KMS-11 (cell line): ENCODE measurements at regions not wholly inside any gene's neighbourhood (a gene's known extent, or its start where the extent isn't known, plus 50 kb on each side); places are given as distances from the start of the nearest gene placed in this dataset.

ENCODE experiments used
- H2AFZ ChIP-seq: fragments of 200-600 bp; sonication (generic); 2 replicates; pipeline ENCODE4 v1.6.1; 2016; ENCODE audit warnings: antibody characterized with exemption, mixed run types, low read depth
- H3K27ac ChIP-seq: fragments of 200-600 bp; sonication (generic); 2 replicates; pipeline ENCODE4 v1.6.1; 2016; ENCODE audit warnings: mild to moderate bottlenecking, mixed run types
- H3K27me3 ChIP-seq: fragments of 200-600 bp; sonication (generic); 2 replicates; pipeline ENCODE4 v1.6.1; 2017; ENCODE audit warnings: mild to moderate bottlenecking, low read depth, mixed run types, moderate library complexity; ENCODE audit not compliant: insufficient read depth
- H3K36me3 ChIP-seq: fragments of 200-600 bp; sonication (generic); 2 replicates; pipeline ENCODE4 v1.6.1; 2017; ENCODE audit warnings: mild to moderate bottlenecking, mixed run types; ENCODE audit not compliant: insufficient read depth
- H3K4me1 ChIP-seq: fragments of 200-600 bp; sonication (generic); 2 replicates; pipeline ENCODE4 v1.6.1; 2016; ENCODE audit warnings: mild to moderate bottlenecking, low read depth, mixed run types; ENCODE audit not compliant: poor library complexity, severe bottlenecking
- H3K4me2 ChIP-seq: fragments of 200-600 bp; sonication (generic); 2 replicates; pipeline ENCODE4 v1.7.0; 2016; ENCODE audit warnings: mild to moderate bottlenecking, mixed run types
- H3K4me3 ChIP-seq: fragments of 200-600 bp; sonication (generic); IDR thresholded peaks from 2 replicates; pipeline ENCODE4 v1.6.1; 2017; ENCODE audit warnings: low read depth, low read length, mixed read lengths; ENCODE audit not compliant: insufficient read depth
- H3K79me2 ChIP-seq: fragments of 200-600 bp; sonication (generic); 2 replicates; pipeline ENCODE4 v1.6.1; 2016; ENCODE audit warnings: low read depth, mixed run types; ENCODE audit not compliant: insufficient read depth
- H3K9ac ChIP-seq: fragments of 200-600 bp; sonication (generic); 2 replicates; pipeline ENCODE4 v1.6.1; 2016; ENCODE audit warnings: mild to moderate bottlenecking, mixed run types
- H4K20me1 ChIP-seq: fragments of 200-600 bp; sonication (generic); 2 replicates; pipeline ENCODE4 v1.6.1; 2016; ENCODE audit warnings: mild to moderate bottlenecking, mixed run types; ENCODE audit not compliant: insufficient read depth
- CTCF ChIP-seq: fragments of 200-600 bp; sonication (generic); conservative IDR thresholded peaks from 2 replicates; pipeline ENCODE4 v1.6.1; 2017; ENCODE audit warnings: low read depth, mild to moderate bottlenecking, antibody characterized with exemption, low read length, moderate library complexity, mixed read lengths

DNA sequence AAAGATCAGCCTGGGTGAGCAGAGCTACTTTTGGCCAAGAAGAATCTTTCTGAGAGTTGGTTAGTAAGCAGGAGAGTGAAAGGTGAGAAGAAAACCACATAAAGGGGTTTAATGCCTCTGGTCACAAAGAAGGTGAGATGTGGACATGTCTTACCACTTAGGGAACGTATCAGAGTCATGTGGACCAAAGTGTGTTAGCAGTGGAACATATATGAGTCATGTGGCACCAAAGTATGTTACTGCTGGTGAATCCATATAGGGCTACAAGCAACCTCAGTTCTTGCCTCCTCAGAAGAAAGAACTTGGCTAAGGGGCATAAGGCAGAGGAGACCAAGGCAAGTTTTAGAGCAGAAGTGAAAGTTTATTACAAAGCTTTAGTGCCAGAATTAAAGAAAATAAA, 411.6 kb upstream of the NEGR1 start:
- Histone ChIP-seq H3K4me2 (no peak overlapping the region), H3K4me1 (no peaks in the 10 kb centered on the region), H3K36me3 (no peaks in the 10 kb centered on the region), H2AFZ (no peak overlapping the region), H3K27me3 (no peaks in the 10 kb centered on the region), H3K9ac (no peak overlapping the region), H4K20me1 (no peaks in the 10 kb centered on the region), H3K27ac (no peak overlapping the region), H3K79me2 (no peaks in the 10 kb centered on the region), H3K4me3 (no peak overlapping the region)
- no peak for TF ChIP-seq CTCF

DNA sequence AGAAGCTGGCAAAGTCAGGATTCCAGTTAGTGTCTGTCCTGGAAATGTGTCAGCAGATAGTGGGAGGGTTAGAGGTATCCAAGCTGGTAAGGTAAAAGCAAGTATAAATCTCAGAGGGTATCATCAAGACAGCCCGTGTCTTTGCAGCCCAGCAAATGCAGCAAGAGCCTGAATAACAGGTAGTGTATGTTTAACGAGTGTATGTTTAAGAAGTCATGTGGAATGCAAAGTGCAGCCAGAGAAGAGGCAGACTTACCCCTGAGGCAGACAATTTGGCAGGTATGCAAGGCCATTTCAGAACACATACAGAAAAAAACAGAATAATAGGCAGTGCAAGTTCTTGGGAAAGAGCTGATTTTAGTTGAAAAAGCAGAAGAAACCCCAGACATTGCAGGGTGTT, 411.0 kb upstream of the NEGR1 start:
- H3K36me3 ChIP-seq: no peaks in the 10 kb centered on the region
- no peaks in the 10 kb centered on the region for H4K20me1 ChIP-seq
- no peak overlapping the region for H2AFZ ChIP-seq
- no peaks in the 10 kb centered on the region for H3K27me3 ChIP-seq
- H3K4me1 ChIP-seq: no peaks in the 10 kb centered on the region
- H3K79me2 ChIP-seq: no peaks in the 10 kb centered on the region
- no peak overlapping the region for H3K9ac ChIP-seq
- H3K27ac ChIP-seq: no peak overlapping the region
- TF ChIP-seq CTCF: no peak
- no peak overlapping the region for H3K4me3 ChIP-seq
- H3K4me2 ChIP-seq: no peak overlapping the region

GRCh38 chr1:72690871-72691270, 408.5 kb upstream of the NEGR1 start:
- Histone ChIP-seq H2AFZ (no peak overlapping the region), H3K79me2 (no peaks in the 10 kb centered on the region), H3K4me2 (no peak overlapping the region), H4K20me1 (no peaks in the 10 kb centered on the region), H3K4me1 (no peaks in the 10 kb centered on the region), H3K36me3 (no peaks in the 10 kb centered on the region), H3K27me3 (no peaks in the 10 kb centered on the region), H3K27ac (no peak overlapping the region), H3K4me3 (no peak overlapping the region), H3K9ac (no peak overlapping the region)
- TF ChIP-seq CTCF: no peak

- H3K36me3 ChIP-seq: no peaks in the 10 kb centered on the region
- H2AFZ ChIP-seq: no peak overlapping the region
- no peak overlapping the region for H3K4me2 ChIP-seq
- no peak overlapping the region for H3K27ac ChIP-seq
- no peaks in the 10 kb centered on the region for H4K20me1 ChIP-seq
- no peak for TF ChIP-seq CTCF
- no peaks in the 10 kb centered on the region for H3K4me1 ChIP-seq
- H3K4me3 ChIP-seq: no peak overlapping the region
- H3K79me2 ChIP-seq: no peaks in the 10 kb centered on the region
- no peak overlapping the region for H3K9ac ChIP-seq
- no peaks in the 10 kb centered on the region for H3K27me3 ChIP-seq
Measured at GRCh38 chr1:72678683-72679082, 396.3 kb upstream of the NEGR1 start.

GRCh38 chr1:72670902-72671301, 388.6 kb upstream of the NEGR1 start:
- no peak overlapping the region for H3K4me2 ChIP-seq
- no peak overlapping the region for H3K9ac ChIP-seq
- H3K79me2 ChIP-seq: no peaks in the 10 kb centered on the region
- H3K4me3 ChIP-seq: no peak overlapping the region
- H3K36me3 ChIP-seq: no peaks in the 10 kb centered on the region
- no peak overlapping the region for H3K27ac ChIP-seq
- no peaks in the 10 kb centered on the region for H3K27me3 ChIP-seq
- TF ChIP-seq CTCF: no peak
- no peaks in the 10 kb centered on the region for H3K4me1 ChIP-seq
- H4K20me1 ChIP-seq: no peaks in the 10 kb centered on the region
- no peak overlapping the region for H2AFZ ChIP-seq
